NCI-H1417 (cell line): ENCODE measurements at regions not wholly inside any gene's neighbourhood (a gene's known extent, or its start where the extent isn't known, plus 50 kb on each side); places are given as distances from the start of the nearest gene placed in this dataset.

Source experiments
- DNase-seq, 3 experiments: peaks; one replicate each; lab custom pipeline; 2025; lab: John Stamatoyannopoulos, UW

DNA sequence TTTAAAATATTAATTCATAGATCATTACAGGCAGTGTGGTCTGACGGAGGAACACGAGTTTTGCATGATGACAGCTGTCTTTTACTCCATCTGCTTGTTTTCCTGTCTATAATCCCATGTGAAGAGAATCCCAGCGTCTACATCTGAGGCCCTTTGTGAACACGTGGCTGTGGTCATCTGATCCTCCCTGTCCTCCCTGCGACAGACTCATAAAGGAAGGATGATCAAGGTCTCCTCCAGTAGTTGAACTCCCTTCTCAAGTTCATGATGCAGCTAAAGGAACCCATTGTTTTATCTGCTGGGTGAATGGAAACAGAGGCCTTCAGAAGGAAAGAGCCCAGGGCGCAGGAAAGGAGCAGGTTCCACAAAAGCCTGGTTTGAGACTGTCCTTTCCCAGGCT lies 435.8 kb upstream of the JARID2 start:
- no peak for DNase-seq

DNA sequence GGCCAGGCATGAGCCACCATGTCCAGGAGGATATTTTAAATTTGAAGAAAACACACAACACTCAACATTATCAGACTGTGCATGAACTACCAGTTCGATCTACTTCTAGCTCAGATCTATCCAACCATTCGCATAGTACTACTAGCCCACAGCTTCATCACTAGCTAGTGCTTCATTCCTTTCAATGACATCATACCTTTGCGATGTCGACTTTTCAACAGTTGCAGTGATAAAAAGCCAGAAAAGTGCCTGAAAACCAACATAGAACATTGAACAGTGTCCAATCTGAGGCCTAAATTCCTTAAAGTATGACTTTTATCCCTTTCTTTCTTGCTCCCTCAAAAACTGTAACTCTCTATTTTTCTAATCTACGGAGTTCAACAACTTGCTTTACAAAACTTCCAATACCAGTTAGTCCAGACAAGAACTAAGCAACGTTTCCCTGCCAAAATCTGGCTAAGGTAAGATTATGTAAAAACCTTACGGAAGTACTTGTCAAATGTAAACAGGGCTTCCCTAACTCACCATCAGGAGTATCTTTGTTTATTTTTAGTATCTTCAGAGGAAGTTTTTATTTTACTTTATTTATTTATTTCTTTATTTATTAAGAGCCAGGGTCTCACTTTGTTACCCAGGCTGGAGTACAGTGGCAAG lies 434.0 kb upstream of the JARID2 start:
- no peak for DNase-seq

- DNase-seq = no peak
Observed at GRCh38 chr6:14814016-14814415, 431.9 kb upstream of the JARID2 start.

GRCh38 chr6:14816116-14816859 lies 429.6 kb upstream of the JARID2 start:
- no peak for DNase-seq

DNA sequence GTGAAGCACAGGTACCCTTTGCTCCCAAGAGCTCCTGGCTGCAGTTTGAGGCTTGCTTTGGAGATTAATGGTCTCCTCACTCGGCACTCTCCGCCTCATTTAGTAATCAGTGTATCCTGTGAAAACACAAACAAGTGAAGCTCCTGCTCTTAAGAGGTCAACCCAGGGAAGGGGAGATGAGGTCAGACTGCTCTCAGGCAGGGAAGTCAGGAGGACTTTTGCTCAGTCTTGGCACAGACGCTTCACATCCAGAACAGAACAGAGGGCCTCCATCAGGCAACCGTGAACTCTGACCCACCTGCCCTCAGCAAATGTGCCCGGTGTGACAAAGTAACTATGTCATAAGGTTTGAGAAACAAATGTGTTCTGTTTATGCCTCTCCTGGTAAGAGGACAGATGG lies 428.8 kb upstream of the JARID2 start:
- DNase-seq = no peak

GRCh38 chr6:14818422-14818884 lies 427.4 kb upstream of the JARID2 start:
- no peak for DNase-seq

DNA sequence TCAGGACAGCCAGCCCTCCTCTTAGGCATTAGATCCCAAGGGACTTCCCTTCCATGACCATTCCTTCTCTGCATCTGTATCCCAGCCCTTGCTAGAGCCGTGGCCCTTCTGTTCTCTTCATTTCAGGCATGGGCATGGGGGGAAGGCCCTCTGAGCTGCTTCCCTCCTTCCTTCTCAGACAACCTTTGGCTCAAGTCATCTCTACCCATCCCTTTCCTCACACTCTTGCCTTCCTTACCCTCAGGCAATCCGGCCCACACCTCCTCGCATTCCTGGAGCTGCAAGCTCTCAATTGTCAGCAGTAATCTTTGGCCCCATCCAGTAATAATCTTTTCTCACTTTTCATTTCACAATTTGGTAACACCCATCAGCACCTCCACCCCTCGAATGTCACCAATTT lies 426.9 kb upstream of the JARID2 start:
- no peak for DNase-seq

DNA sequence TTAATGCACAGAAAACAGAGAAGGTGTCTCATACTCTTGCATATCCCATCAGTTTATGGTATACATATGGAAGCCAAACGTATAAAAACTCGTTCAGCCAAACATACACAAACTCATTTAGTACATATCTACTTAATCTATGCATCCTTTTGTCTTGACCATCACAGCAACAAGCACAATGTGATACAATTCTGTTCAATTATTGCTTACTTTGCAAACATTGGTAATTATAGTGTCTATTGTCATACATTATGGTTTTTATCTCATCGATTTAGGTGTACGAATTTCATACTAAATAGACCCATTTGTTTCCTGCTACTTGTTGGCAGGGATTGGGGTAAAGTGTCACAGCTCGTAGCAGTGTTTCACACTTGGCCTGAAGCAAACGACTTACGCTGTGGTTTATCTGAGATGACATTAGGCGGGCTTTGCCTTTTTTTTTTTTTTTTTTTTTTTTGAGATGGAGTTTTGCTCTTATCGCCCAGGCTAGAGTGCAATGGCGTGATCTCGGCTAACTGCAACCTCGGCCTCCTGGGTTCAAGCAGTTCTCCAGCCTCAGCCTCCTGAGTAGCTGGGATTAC lies 425.9 kb upstream of the JARID2 start:
- no peak for DNase-seq

DNA sequence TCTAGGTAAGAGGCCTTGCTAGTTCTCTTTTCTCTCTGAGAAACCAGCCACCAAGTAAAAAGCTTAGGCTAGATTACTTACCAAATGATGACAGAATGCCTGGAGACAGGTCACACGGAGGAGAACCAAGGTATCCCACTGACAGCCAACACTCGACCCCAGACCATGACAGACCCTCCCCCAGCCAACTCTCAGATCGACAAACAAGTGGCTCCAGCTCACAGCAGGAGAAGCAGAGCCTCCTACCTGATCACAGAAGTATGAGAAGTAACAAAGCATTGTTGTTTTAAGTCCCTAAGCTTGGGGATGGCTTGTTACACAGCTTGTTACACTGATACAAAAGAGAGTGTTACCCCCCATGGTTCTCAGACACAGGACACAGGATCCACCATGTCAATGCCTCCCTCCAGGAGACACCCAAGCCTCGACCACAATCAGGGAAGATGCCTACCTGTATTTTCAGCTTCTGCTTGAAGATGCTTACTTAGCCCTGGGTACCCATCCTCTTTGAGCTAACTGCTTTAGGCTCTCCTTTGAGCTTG lies 423.8 kb upstream of the JARID2 start:
- DNase-seq = no peak

GRCh38 chr6:14822679-14823078 lies 423.2 kb upstream of the JARID2 start:
- DNase-seq = no peak

- DNase-seq = no peak
Observed at GRCh38 chr6:14824060-14824459, 421.8 kb upstream of the JARID2 start.

- DNase-seq = peak in 2 of 3 experiments; percentile 5 to 50
Observed at GRCh38 chr6:14824484-14825275, 421.2 kb upstream of the JARID2 start.

DNA sequence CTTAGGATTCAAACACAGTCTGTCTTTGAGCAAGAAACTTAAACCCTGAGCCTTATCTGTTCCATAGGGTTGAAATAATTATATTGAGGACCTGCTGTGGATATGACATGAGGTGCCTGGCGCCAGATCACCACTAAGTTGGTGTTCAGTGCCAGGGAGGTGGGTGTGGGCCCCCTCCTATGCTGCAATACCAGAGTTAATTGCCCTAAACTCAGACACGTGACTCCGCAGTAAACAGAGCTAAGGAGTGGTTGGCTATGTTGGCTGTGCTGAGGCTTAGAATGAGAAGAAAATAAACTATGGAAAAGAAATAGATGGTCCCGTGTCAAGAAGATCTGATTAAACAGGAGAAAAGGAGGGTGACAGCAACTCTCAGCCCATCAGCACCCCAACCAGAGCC lies 419.4 kb upstream of the JARID2 start:
- no peak for DNase-seq

DNA sequence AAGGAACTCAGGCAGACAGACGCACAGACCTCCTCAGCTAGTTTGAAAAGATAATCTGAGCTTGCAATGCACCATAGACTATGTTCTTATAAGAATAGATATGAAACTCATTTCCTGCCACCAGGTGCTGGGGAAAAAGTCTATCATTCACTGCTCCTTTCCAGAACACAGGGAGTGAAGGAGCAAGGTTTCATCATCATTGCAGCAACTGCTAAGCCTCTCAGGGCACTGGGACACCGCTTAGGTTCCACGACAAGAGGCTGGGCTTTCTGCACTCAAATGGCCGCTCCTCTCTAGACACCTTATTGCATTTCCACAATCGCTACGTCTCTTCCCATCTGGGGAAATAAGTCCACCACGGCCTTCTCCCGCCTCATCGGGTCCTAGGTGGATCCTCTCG lies 418.5 kb upstream of the JARID2 start:
- DNase-seq = no peak

GRCh38 chr6:14828201-14828611 lies 417.7 kb upstream of the JARID2 start:
- DNase-seq = peak in 1 of 3 experiments; percentile 15

DNA sequence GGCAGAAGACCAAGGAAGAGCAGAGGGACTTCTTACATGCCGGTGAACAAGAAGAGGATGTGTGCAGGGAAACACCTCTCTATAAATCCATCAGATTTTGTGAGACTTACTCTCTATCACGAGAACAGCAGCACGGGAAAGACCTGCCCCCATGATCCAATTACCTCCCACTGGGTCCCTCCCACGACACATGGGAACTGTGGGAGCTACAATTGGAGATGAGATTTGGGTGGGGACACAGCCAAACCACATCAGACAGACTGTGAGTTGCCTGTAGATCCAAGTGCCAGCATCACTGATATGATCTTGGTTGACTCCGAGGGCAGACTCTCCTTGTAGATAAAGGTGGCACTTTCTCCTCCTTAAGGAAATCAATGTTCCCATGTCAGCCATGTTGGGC lies 414.8 kb upstream of the JARID2 start:
- DNase-seq = no peak

GRCh38 chr6:14831937-14832336 lies 413.9 kb upstream of the JARID2 start:
- peak in 2 of 3 experiments; percentile 3 to 11 for DNase-seq

DNA sequence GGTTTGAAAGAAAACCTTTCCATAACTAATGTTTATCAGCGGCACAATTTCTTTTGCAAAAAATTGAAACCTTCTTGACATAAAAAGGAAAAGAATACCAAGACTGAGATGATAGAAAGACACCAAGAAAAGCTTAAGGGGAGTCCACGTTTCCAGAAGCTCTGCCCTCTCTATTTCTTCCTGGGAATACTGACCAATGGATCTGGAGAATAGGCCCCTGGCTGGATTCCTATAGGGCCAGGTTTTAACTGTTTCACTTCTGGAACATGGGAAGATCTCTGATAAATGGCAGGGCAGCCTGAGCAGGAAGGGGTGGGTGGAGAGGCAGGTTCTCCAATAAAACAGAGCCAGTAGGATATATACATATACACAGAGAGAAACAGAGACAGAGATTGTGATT lies 413.4 kb upstream of the JARID2 start:
- no peak for DNase-seq

- no peak for DNase-seq
Observed at GRCh38 chr6:14834851-14835530, 410.9 kb upstream of the JARID2 start.

GRCh38 chr6:14837435-14837834 lies 408.4 kb upstream of the JARID2 start:
- no peak for DNase-seq

- DNase-seq = no peak
Observed at GRCh38 chr6:14838133-14838583, 407.7 kb upstream of the JARID2 start.
